A549 (cell line): ENCODE measurements at regions not wholly inside any gene's neighbourhood (a gene's known extent, or its start where the extent isn't known, plus 50 kb on each side); places are given as distances from the start of the nearest gene placed in this dataset.

Source experiments
- BHLHE40 ChIP-seq: IDR thresholded peaks from 2 replicates; pipeline ENCODE4 v1.6.1; 2012; ENCODE audit warnings: low read depth, low read length, inconsistent platforms
- CTCF ChIP-seq: fragments of >200 bp; sonication (Bioruptor Twin); formaldehyde crosslinking; IDR thresholded peaks from 3 replicates; pipeline ENCODE4 v1.5.1; 2016
- EP300 ChIP-seq, 2 experiments: fragments of >200 bp; sonication (Bioruptor Twin); formaldehyde crosslinking; IDR thresholded peaks; 2 replicates in 1 of 2; 3 replicates in 1 of 2; pipeline ENCODE4 v1.6.1; 2016 to 2017
- JUNB ChIP-seq: fragments of >200 bp; sonication (Bioruptor Twin); formaldehyde crosslinking; IDR thresholded peaks from 2 replicates; pipeline ENCODE4 v1.6.1; 2016
- MAFK ChIP-seq: fragments of 450-650 bp; IDR thresholded peaks from 2 replicates; pipeline ENCODE4 v1.6.1; 2014; ENCODE audit not compliant: partially characterized antibody
- MAX ChIP-seq: IDR thresholded peaks from 2 replicates; pipeline ENCODE4 v1.6.1; 2012
- POLR2A ChIP-seq: IDR thresholded peaks from 2 replicates; pipeline ENCODE4 v1.6.1; 2012; ENCODE audit warnings: mild to moderate bottlenecking, low read length
- RARB ChIP-seq: fragments of 250-450 bp; sonication (Bioruptor Pico); IDR thresholded peaks from 2 replicates; pipeline ENCODE4 v1.8.0; 2021; ENCODE audit warnings: mild to moderate bottlenecking, moderate library complexity
- REST ChIP-seq: fragments of 200-600 bp; sonication (generic); IDR thresholded peaks from 2 replicates; pipeline ENCODE4 v1.6.1; 2016; ENCODE audit warnings: antibody characterized with exemption, mild to moderate bottlenecking, moderate library complexity
- RFX5 ChIP-seq: fragments of 450-650 bp; IDR thresholded peaks from 2 replicates; pipeline ENCODE4 v1.7.1; 2014; ENCODE audit warnings: antibody characterized with exemption, mild to moderate bottlenecking, moderate library complexity
- USF2 ChIP-seq: fragments of 450-650 bp; IDR thresholded peaks from 2 replicates; pipeline ENCODE4 v1.6.1; 2014; ENCODE audit warnings: antibody characterized with exemption

- TF ChIP-seq CTCF (no peak), JUNB (no peak), REST (no peak), POLR2A (no peak), BHLHE40 (no peak), RARB (CRISPR knock-in tag) (no peak), USF2 (no peak), MAFK (no peak), EP300 (IDR thresholded peaks at IDR 0.05) (no peak), RFX5 (no peak), MAX (no peak)
Observed at GRCh38 chr9:8114826-8115225, 315.2 kb upstream of the DMAC1 start.
